ENCODE measurements at regions not wholly inside any gene's neighbourhood (a gene's known extent, or its start where the extent isn't known, plus 50 kb on each side); places are given as distances from the start of the nearest gene placed in this dataset.

GRCh38 chr1:229111703-229112319 is 159.1 kb upstream of the RAB4A start:
- no peaks in the 10 kb centered on the region for H3K4me1 ChIP-seq
- no peaks in the 10 kb centered on the region for H3K9me3 ChIP-seq (ENCODE audit: control insufficient read depth, low read length)
- no peak overlapping the region for H3K9ac ChIP-seq
- no peak overlapping the region for H3K27ac ChIP-seq
- no peak for TF ChIP-seq CTCF (IDR thresholded peaks at IDR 0.05)
- H3K79me2 ChIP-seq: no peaks in the 10 kb centered on the region
- no peak overlapping the region for H3K4me2 ChIP-seq (ENCODE audit: low read length)
- no peak overlapping the region for H2AFZ ChIP-seq
- no peak overlapping the region for H3K4me3 ChIP-seq (ENCODE audit: low read depth, low read length)
- no peaks in the 10 kb centered on the region for H3K27me3 ChIP-seq (ENCODE audit: control insufficient read depth, insufficient read depth, low read length)
- H3K36me3 ChIP-seq (ENCODE audit: control insufficient read depth, insufficient read depth, low read length): no peaks in the 10 kb centered on the region

- Histone ChIP-seq H3K27me3 (ENCODE audit: control insufficient read depth, insufficient read depth, low read length) (no peaks in the 10 kb centered on the region), H2AFZ (no peak overlapping the region), H3K9ac (no peak overlapping the region), H3K36me3 (ENCODE audit: control insufficient read depth, insufficient read depth, low read length) (no peaks in the 10 kb centered on the region), H3K79me2 (no peaks in the 10 kb centered on the region), H3K4me2 (ENCODE audit: low read length) (no peak overlapping the region), H3K4me1 (no peaks in the 10 kb centered on the region), H3K4me3 (ENCODE audit: low read depth, low read length) (no peak overlapping the region), H3K9me3 (ENCODE audit: control insufficient read depth, low read length) (no peaks in the 10 kb centered on the region), H3K27ac (no peak overlapping the region)
- no peak for TF ChIP-seq CTCF (IDR thresholded peaks at IDR 0.05)
Measured at GRCh38 chr1:229112832-229113548, 157.9 kb upstream of the RAB4A start.

- H3K79me2 ChIP-seq: no peaks in the 10 kb centered on the region
- no peaks in the 10 kb centered on the region for H3K4me1 ChIP-seq
- H3K36me3 ChIP-seq (ENCODE audit: control insufficient read depth, insufficient read depth, low read length): no peaks in the 10 kb centered on the region
- H2AFZ ChIP-seq: no peak overlapping the region
- H3K9ac ChIP-seq: no peak overlapping the region
- no peak for TF ChIP-seq CTCF (IDR thresholded peaks at IDR 0.05)
- H3K27ac ChIP-seq: no peak overlapping the region
- no peaks in the 10 kb centered on the region for H3K9me3 ChIP-seq (ENCODE audit: control insufficient read depth, low read length)
- H3K4me3 ChIP-seq (ENCODE audit: low read depth, low read length): no peak overlapping the region
- no peaks in the 10 kb centered on the region for H3K27me3 ChIP-seq (ENCODE audit: control insufficient read depth, insufficient read depth, low read length)
- H3K4me2 ChIP-seq (ENCODE audit: low read length): no peak overlapping the region
Measured at GRCh38 chr1:229114315-229114714, 156.6 kb upstream of the RAB4A start.

GRCh38 chr1:229114850-229115365 is 156.0 kb upstream of the RAB4A start:
- H3K4me1 ChIP-seq: no peaks in the 10 kb centered on the region
- H3K4me3 ChIP-seq (ENCODE audit: low read depth, low read length): no peak overlapping the region
- no peak overlapping the region for H3K4me2 ChIP-seq (ENCODE audit: low read length)
- TF ChIP-seq CTCF (IDR thresholded peaks at IDR 0.05): no peak
- no peaks in the 10 kb centered on the region for H3K27me3 ChIP-seq (ENCODE audit: control insufficient read depth, insufficient read depth, low read length)
- no peak overlapping the region for H2AFZ ChIP-seq
- H3K79me2 ChIP-seq: no peaks in the 10 kb centered on the region
- no peaks in the 10 kb centered on the region for H3K36me3 ChIP-seq (ENCODE audit: control insufficient read depth, insufficient read depth, low read length)
- H3K9me3 ChIP-seq (ENCODE audit: control insufficient read depth, low read length): no peaks in the 10 kb centered on the region
- H3K9ac ChIP-seq: no peak overlapping the region
- no peak overlapping the region for H3K27ac ChIP-seq

Data from parathyroid adenoma (tissue), 2 donors.